IMR-90 (cell line): ENCODE measurements at regions not wholly inside any gene's neighbourhood (a gene's known extent, or its start where the extent isn't known, plus 50 kb on each side); places are given as distances from the start of the nearest gene placed in this dataset.

ENCODE experiments used
- ATAC-seq: fragments of 200-7000 bp; cut with Tn5 transposase; 2 replicates; pipeline ENCODE4 v1.9.1; 2020; ENCODE audit warnings: low read depth, mild to moderate bottlenecking, moderate library complexity
- BruUV-seq: library from RNA; stranded (reverse); fragments of 400-500 nt; replicated peaks from 2 replicates; lab custom pipeline; 2021; lab: Mats Ljungman, UMichigan
- CTCF ChIA-PET: fragments of 300-600 bp; formaldehyde crosslinking; extraction: SDS; loops from one replicate; lab custom pipeline; 2021; ENCODE audit warnings: antibody characterized with exemption; lab: Yijun Ruan, JAX
- POLR2A ChIA-PET: fragments of 300-600 bp; sonication (Branson Sonifier 250); formaldehyde crosslinking; loops from one replicate; lab custom pipeline; 2022; ENCODE audit warnings: antibody characterized with exemption; ENCODE audit not compliant: unreplicated experiment; lab: Charles Lee
- DNase-seq: peaks from one replicate; pipeline ENCODE4 v3.0.0; 2013
- H2AFZ ChIP-seq: replicated peaks from 2 replicates; pipeline ENCODE3; 2013; ENCODE audit warnings: low read length, mild to moderate bottlenecking; ENCODE audit not compliant: poor library complexity
- H2AK5ac ChIP-seq: 2 replicates; pipeline ENCODE4 v1.6.1; 2013; ENCODE audit warnings: low read depth, low read length, inconsistent platforms
- H2AK9ac ChIP-seq: replicated peaks from 2 replicates; pipeline ENCODE3; 2013; ENCODE audit warnings: mild to moderate bottlenecking, low read depth, low read length, moderate library complexity; ENCODE audit not compliant: poor library complexity
- H2BK120ac ChIP-seq: 2 replicates; pipeline ENCODE4 v1.6.1; 2013; ENCODE audit warnings: low read depth, low read length, inconsistent platforms
- H2BK15ac ChIP-seq: 3 replicates; pipeline ENCODE4 v1.6.1; 2013; ENCODE audit warnings: low read depth, low read length, inconsistent platforms
- H2BK20ac ChIP-seq: 2 replicates; pipeline ENCODE4 v1.6.1; 2013; ENCODE audit warnings: low read depth, mild to moderate bottlenecking, inconsistent platforms, low read length, moderate library complexity
- H2BK5ac ChIP-seq: 2 replicates; pipeline ENCODE4 v1.6.1; 2013; ENCODE audit warnings: mild to moderate bottlenecking, low read depth, low read length, inconsistent platforms; ENCODE audit not compliant: poor library complexity, severe bottlenecking
- H3K14ac ChIP-seq: replicated peaks from 2 replicates; pipeline ENCODE4 v1.6.1; 2013; ENCODE audit warnings: low read depth, low read length, inconsistent platforms
- H3K18ac ChIP-seq: 2 replicates; pipeline ENCODE4 v1.6.1; 2013; ENCODE audit warnings: low read depth, low read length, control low read depth
- H3K23ac ChIP-seq: 2 replicates; pipeline ENCODE4 v1.6.1; 2013; ENCODE audit warnings: low read depth, low read length, inconsistent platforms
- H3K27ac ChIP-seq: 2 replicates; pipeline ENCODE4 v1.5.1; 2013; ENCODE audit warnings: mild to moderate bottlenecking, control low read depth, low read length; ENCODE audit not compliant: insufficient read depth
- H3K27me3 ChIP-seq: 2 replicates; pipeline ENCODE4 v1.6.1; 2013; ENCODE audit warnings: low read length; ENCODE audit not compliant: control insufficient read depth, insufficient read depth
- H3K36me3 ChIP-seq: 2 replicates; pipeline ENCODE4 v1.6.1; 2013; ENCODE audit warnings: low read length, mixed read lengths; ENCODE audit not compliant: control insufficient read depth, insufficient read depth
- H3K4ac ChIP-seq: 2 replicates; pipeline ENCODE4 v1.6.1; 2013; ENCODE audit warnings: low read depth, low read length, inconsistent platforms
- H3K4me1 ChIP-seq: 2 replicates; pipeline ENCODE4 v1.6.1; 2013; ENCODE audit warnings: low read length, mixed read lengths; ENCODE audit not compliant: control insufficient read depth, insufficient read depth
- H3K4me2 ChIP-seq: 2 replicates; pipeline ENCODE4 v1.6.1; 2013; ENCODE audit warnings: low read depth, mild to moderate bottlenecking, control low read depth, low read length, moderate library complexity
- H3K4me3 ChIP-seq: 2 replicates; pipeline ENCODE4 v1.5.1; 2013; ENCODE audit warnings: low read depth, mild to moderate bottlenecking, control low read depth, low read length, moderate library complexity; ENCODE audit not compliant: insufficient read depth
- H3K56ac ChIP-seq: 2 replicates; pipeline ENCODE4 v1.6.1; 2013; ENCODE audit warnings: low read length, inconsistent platforms; ENCODE audit not compliant: insufficient read depth; ENCODE audit errors: extremely low read depth
- H3K79me1 ChIP-seq, 2 experiments: 2 replicates each; pipeline ENCODE4 v1.6.1; 2013; ENCODE audit warnings: low read length in 2 of 2, inconsistent platforms in 1 of 2, low read depth in 1 of 2
- H3K9ac ChIP-seq: 2 replicates; pipeline ENCODE4 v1.6.1; 2013; ENCODE audit warnings: low read depth, low read length, control low read depth
- H3K9me1 ChIP-seq: 2 replicates; pipeline ENCODE4 v1.6.1; 2013; ENCODE audit warnings: low read length, inconsistent platforms; ENCODE audit not compliant: insufficient read depth
- H3K9me3 ChIP-seq: 2 replicates; pipeline ENCODE4 v1.6.1; 2013; ENCODE audit warnings: low read length; ENCODE audit not compliant: control insufficient read depth, insufficient read depth
- H4K20me1 ChIP-seq: 2 replicates; pipeline ENCODE4 v1.6.1; 2013; ENCODE audit warnings: low read length, inconsistent platforms; ENCODE audit not compliant: insufficient read depth
- H4K5ac ChIP-seq: 2 replicates; pipeline ENCODE4 v1.6.1; 2013; ENCODE audit warnings: mild to moderate bottlenecking, low read depth, low read length, control low read depth
- H4K8ac ChIP-seq, 2 experiments: 2 replicates each; pipeline ENCODE4 v1.6.1; 2013; ENCODE audit warnings: low read depth in 2 of 2, low read length in 2 of 2, control low read depth in 1 of 2, inconsistent platforms in 1 of 2
- H4K91ac ChIP-seq: 2 replicates; pipeline ENCODE4 v1.6.1; 2013; ENCODE audit warnings: low read depth, low read length, inconsistent platforms; ENCODE audit not compliant: insufficient read depth
- BHLHE40 ChIP-seq: fragments of 150-350 bp; IDR thresholded peaks from 2 replicates; pipeline ENCODE4 v1.6.1; 2016; ENCODE audit warnings: mild to moderate bottlenecking, low read depth, low read length
- CEBPB ChIP-seq: IDR thresholded peaks from 2 replicates; pipeline ENCODE4 v1.6.1; 2012; ENCODE audit warnings: low read depth, low read length, improper control_type of control experiment
- CHD1 ChIP-seq: IDR thresholded peaks from 2 replicates; pipeline ENCODE4 v1.6.1; 2012; ENCODE audit warnings: low read depth, low read length, improper control_type of control experiment
- CTCF ChIP-seq: conservative IDR thresholded peaks from 2 replicates; pipeline ENCODE4 v1.5.1; 2012; ENCODE audit warnings: mild to moderate bottlenecking, low read depth, low read length, improper control_type of control experiment
- ELK1 ChIP-seq: fragments of 150-350 bp; IDR thresholded peaks from 2 replicates; pipeline ENCODE4 v1.6.1; 2016; ENCODE audit warnings: low read depth, mild to moderate bottlenecking, low read length, moderate library complexity, borderline replicate concordance
- FOS ChIP-seq: fragments of 150-350 bp; IDR thresholded peaks from 2 replicates; pipeline ENCODE4 v1.6.1; 2016; ENCODE audit warnings: low read depth, low read length
- MAFK ChIP-seq: IDR thresholded peaks from 2 replicates; pipeline ENCODE4 v1.6.1; 2012; ENCODE audit warnings: low read depth, low read length, improper control_type of control experiment
- MAZ ChIP-seq: IDR thresholded peaks from 2 replicates; pipeline ENCODE4 v1.6.1; 2012; ENCODE audit warnings: low read depth, mild to moderate bottlenecking, low read length, improper control_type of control experiment, moderate library complexity, borderline replicate concordance
- MXI1 ChIP-seq: IDR thresholded peaks from 2 replicates; pipeline ENCODE4 v1.6.1; 2012; ENCODE audit warnings: low read depth, mild to moderate bottlenecking, low read length, moderate library complexity, borderline replicate concordance
- NFE2L2 ChIP-seq: fragments of 150-350 bp; IDR thresholded peaks from 2 replicates; pipeline ENCODE4 v1.6.1; 2016; ENCODE audit warnings: low read depth, mild to moderate bottlenecking, low read length
- POLR2A ChIP-seq: IDR thresholded peaks from 2 replicates; pipeline ENCODE4 v1.6.1; 2012; ENCODE audit warnings: mild to moderate bottlenecking, low read depth, low read length
- RAD21 ChIP-seq: IDR thresholded peaks from 2 replicates; pipeline ENCODE4 v1.6.1; 2012; ENCODE audit warnings: low read length, improper control_type of control experiment
- RCOR1 ChIP-seq: IDR thresholded peaks from 2 replicates; pipeline ENCODE4 v1.6.1; 2012; ENCODE audit warnings: mild to moderate bottlenecking, low read length, improper control_type of control experiment; ENCODE audit not compliant: insufficient replicate concordance
- RFX5 ChIP-seq: IDR thresholded peaks from 2 replicates; pipeline ENCODE4 v1.8.0; 2012; ENCODE audit warnings: low read depth, mild to moderate bottlenecking, low read length, moderate library complexity
- SMC3 ChIP-seq: fragments of 150-350 bp; IDR thresholded peaks from 2 replicates; pipeline ENCODE4 v1.6.1; 2016; ENCODE audit warnings: low read depth, mild to moderate bottlenecking, antibody characterized with exemption, low read length, moderate library complexity
- USF2 ChIP-seq: fragments of 150-350 bp; IDR thresholded peaks from 2 replicates; pipeline ENCODE4 v1.6.1; 2017; ENCODE audit warnings: mild to moderate bottlenecking, antibody characterized with exemption, low read length, low read depth
- WGBS, 2 experiments: methylation state at CpG; one replicate each; pipeline versions ENCODE4 v1.1.5 to v1.1.7; 2013; ENCODE audit warnings: missing lambda C conversion rate in 2 of 2; ENCODE audit not compliant: insufficient read length in 1 of 2; ENCODE audit errors: extremely low coverage in 2 of 2; 5-methylcytosine and 5-hydroxymethylcytosine counted together
- dilution Hi-C: fragments of 300-500 bp; cut with HindIII; formaldehyde crosslinking; loops from one replicate; pipeline ENCODE4 v1.14.3; 2018; ENCODE audit warnings: low sequenced_read_pairs; ENCODE audit not compliant: unreplicated experiment
- in situ Hi-C: fragments of 300-500 bp; cut with MboI; formaldehyde crosslinking; loops from 3 replicates; pipeline ENCODE4 v1.14.3; 2019; ENCODE audit warnings: low sequenced_read_pairs, inconsistent platforms, mixed read lengths
- intact Hi-C: fragments of 100-400 bp; cut with micrococcal nuclease; formaldehyde crosslinking; loops from 2 replicates; pipeline ENCODE4 v1.10.0; 2022

DNA sequence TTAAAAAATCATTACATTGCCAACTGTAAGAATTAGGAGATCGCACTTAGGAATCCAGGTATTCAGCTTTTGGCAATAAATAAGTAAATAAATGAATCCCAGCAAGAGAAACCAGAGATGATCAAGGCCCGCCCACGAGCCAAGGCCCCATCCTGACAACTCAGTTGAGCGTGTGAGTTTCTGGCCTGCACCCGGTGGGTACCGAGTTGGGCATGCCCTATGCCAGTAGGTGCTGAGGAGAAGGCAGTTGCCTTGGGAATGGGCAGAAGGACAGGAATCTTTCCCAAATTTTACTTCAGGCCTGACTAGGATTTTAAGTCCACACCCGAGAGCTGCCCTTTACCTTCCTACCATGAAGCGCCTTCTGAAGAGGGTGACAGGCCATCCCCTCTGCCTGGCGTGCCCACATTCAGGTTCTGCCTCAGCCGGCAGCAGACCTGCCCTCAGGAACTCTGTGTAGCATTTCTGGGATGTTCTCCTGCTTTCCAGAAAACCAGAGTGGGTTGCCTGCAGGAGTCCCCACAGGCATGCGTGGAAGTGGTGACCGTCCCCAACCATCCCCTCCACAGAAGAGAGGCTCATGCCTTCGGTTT, 99.3 kb upstream of the ALDH1A3 start:
- Histone ChIP-seq H4K5ac (no peak overlapping the region), H3K9me3 (no peaks in the 10 kb centered on the region), H3K27ac (no peak overlapping the region), H2BK120ac (no peak overlapping the region), H4K91ac (no peak overlapping the region), H2BK15ac (no peak overlapping the region), H3K4me2 (no peak overlapping the region), H2BK5ac (no peak overlapping the region), H2AK5ac (no peak overlapping the region), H4K20me1 (no peaks in the 10 kb centered on the region), H4K8ac (no peak overlapping the region), H3K18ac (no peak overlapping the region), H3K4ac (no peak overlapping the region), H3K79me1 (no peaks in the 10 kb centered on the region), H3K36me3 (no peaks in the 10 kb centered on the region), H3K9me1 (no peaks in the 10 kb centered on the region), H3K27me3 (no peaks in the 10 kb centered on the region; the same call in 1 of the 2 replicates), H3K4me1 (no peaks in the 10 kb centered on the region), H3K23ac (no peak overlapping the region), H3K56ac (no peak overlapping the region), H2BK20ac (no peak overlapping the region), H2AK9ac (no peak overlapping the region), H2AFZ (no peak overlapping the region), H3K4me3 (no peak overlapping the region), H3K14ac (no peak overlapping the region), H3K9ac (no peak overlapping the region)
- ATAC-seq = no peak
- in situ Hi-C loops (no loop called here), dilution Hi-C loops (no loop called here), intact Hi-C loops (no loop called here)
- DNase-seq = no peak
- ChIA-PET CTCF (no interaction called here), POLR2A (no interaction called here)
- WGBS, 2 experiments = 87% methylated on average over 6 of the region's 13 CpGs; no CpG with 5 or more reads in 1 of the 2 experiments
- BruUV-seq = no TSS peak
- TF ChIP-seq ELK1 (no peak), NFE2L2 (no peak), RCOR1 (no peak), CEBPB (no peak), CTCF (no peak), POLR2A (no peak), RFX5 (no peak), MXI1 (no peak), RAD21 (no peak), USF2 (no peak), BHLHE40 (no peak), CHD1 (no peak), MAZ (no peak), SMC3 (no peak), FOS (no peak), MAFK (no peak)
